ENCODE measurements at regions not wholly inside any gene's neighbourhood (a gene's known extent, or its start where the extent isn't known, plus 50 kb on each side); places are given as distances from the start of the nearest gene placed in this dataset.

DNA sequence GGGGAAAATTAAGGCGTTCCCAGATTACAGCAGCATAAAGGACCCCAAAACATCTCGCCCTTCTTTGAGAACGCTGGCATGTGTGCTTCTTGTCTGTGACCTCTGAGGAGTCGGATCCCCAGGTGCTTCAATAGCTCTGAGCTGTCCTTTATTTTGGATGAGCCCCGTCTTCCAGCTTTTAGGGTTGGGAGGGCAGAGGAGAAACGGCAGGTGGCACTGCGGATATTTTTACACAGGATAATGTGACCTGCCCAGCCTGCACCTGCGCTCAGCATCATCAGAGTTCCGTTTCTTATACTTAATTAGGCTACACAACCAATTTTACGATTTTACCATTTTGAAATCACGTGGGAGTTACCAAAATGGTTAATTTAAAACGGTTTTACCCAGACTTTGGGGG lies 147.7 kb upstream of the RPS6KA2 start (continued):
- TF ChIP-seq, protein P1, sequence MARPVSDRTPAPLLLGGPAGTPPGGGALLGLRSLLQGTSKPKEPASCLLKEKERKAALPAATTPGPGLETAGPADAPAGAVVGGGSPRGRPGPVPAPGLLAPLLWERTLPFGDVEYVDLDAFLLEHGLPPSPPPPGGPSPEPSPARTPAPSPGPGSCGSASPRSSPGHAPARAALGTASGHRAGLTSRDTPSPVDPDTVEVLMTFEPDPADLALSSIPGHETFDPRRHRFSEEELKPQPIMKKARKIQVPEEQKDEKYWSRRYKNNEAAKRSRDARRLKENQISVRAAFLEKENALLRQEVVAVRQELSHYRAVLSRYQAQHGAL (CRISPR knock-in tag; IDR thresholded peaks at IDR 0.05; ENCODE audit: not compliant biosample characterization) = no peak
- no peak for TF ChIP-seq ZFP37 (CRISPR knock-in tag; IDR thresholded peaks at IDR 0.05; ENCODE audit: borderline replicate concordance)

GRCh38 chr6:166774292-166774691 lies 147.2 kb upstream of the RPS6KA2 start:
- Histone ChIP-seq H3K4me2 (ENCODE audit: low read depth, low read length) (no peak overlapping the region), H3K36me3 (replicated peaks in 1 of 2; ENCODE audit: control insufficient read depth in 1 of 2, insufficient read depth in 2 of 2, low read length in 2 of 2) (no peaks in the 10 kb centered on the region), H3K79me2 (ENCODE audit: insufficient read depth, low read length) (no peaks in the 10 kb centered on the region), H3K27me3 (ENCODE audit: control insufficient read depth in 1 of 2, insufficient read depth in 2 of 2, low read length in 2 of 2) (peaks cover 0 to 69% of the 10 kb centered on the region in 2 experiments; a peak in 3 of 5 replicates), H3K9me3 (ENCODE audit: low read length) (no peaks in the 10 kb centered on the region), H3K9ac (ENCODE audit: insufficient read depth, low read depth, low read length) (no peak overlapping the region), H3K4me1 (ENCODE audit: insufficient read depth, low read length) (peaks cover 5% of the 10 kb centered on the region), H3K27ac (ENCODE audit: extremely low read length, insufficient read depth, low read length) (no peak overlapping the region), H3K4me3 (replicated peaks in 1 of 3; ENCODE audit: insufficient read depth in 1 of 3, low read depth in 2 of 3, low read length in 3 of 3) (no peak overlapping the region), H4K20me1 (ENCODE audit: insufficient read depth, low read length) (no peaks in the 10 kb centered on the region; the same call in 1 of the 2 replicates), H2AFZ (ENCODE audit: low read length) (no peak overlapping the region)
- FAIRE-seq (no peak), DNase-seq (ENCODE audit: low spot score) (no peak), ATAC-seq (no peak)
- in situ Hi-C loops (cut with HindIII; ENCODE audit: extremely low pct_ligation_motif_present, low pct_unique_long_range_greater_than_20kb) (no loop called here), intact Hi-C loops (cut with micrococcal nuclease; ENCODE audit: unreplicated experiment) (loop anchor here (5.0 kb wide), 1 partner anchor 1008 kb away; no protein-coding TSS in a partner anchor)
- POLR2A ChIA-PET = no interaction called here
- no TSS peak for BruUV-seq (replicated peaks)
- WGBS (ENCODE audit: low lambda C conversion rate) = 44% methylated on average over 8 of the region's 8 CpGs
- CTCF ChIA-PET (ENCODE audit: low intra/inter-chr PET ratio, low total read pairs) = interaction anchor here (1.1 kb wide), 1 partner anchor 368 kb away, joined by 5 read pairs; no protein-coding TSS in a partner anchor
- TF ChIP-seq FOXK1 (CRISPR knock-in tag; IDR thresholded peaks at IDR 0.05; ENCODE audit: borderline replicate concordance, low read depth) (no peak), RNF219 (CRISPR knock-in tag; IDR thresholded peaks at IDR 0.05) (no peak), HMG20A (CRISPR knock-in tag; IDR thresholded peaks at IDR 0.05; ENCODE audit: borderline replicate concordance) (no peak), ZNF646 (CRISPR knock-in tag; IDR thresholded peaks at IDR 0.05) (no peak), ZSCAN21 (CRISPR knock-in tag; IDR thresholded peaks at IDR 0.05; ENCODE audit: borderline replicate concordance) (no peak)
- TF ChIP-seq, protein P2, sequence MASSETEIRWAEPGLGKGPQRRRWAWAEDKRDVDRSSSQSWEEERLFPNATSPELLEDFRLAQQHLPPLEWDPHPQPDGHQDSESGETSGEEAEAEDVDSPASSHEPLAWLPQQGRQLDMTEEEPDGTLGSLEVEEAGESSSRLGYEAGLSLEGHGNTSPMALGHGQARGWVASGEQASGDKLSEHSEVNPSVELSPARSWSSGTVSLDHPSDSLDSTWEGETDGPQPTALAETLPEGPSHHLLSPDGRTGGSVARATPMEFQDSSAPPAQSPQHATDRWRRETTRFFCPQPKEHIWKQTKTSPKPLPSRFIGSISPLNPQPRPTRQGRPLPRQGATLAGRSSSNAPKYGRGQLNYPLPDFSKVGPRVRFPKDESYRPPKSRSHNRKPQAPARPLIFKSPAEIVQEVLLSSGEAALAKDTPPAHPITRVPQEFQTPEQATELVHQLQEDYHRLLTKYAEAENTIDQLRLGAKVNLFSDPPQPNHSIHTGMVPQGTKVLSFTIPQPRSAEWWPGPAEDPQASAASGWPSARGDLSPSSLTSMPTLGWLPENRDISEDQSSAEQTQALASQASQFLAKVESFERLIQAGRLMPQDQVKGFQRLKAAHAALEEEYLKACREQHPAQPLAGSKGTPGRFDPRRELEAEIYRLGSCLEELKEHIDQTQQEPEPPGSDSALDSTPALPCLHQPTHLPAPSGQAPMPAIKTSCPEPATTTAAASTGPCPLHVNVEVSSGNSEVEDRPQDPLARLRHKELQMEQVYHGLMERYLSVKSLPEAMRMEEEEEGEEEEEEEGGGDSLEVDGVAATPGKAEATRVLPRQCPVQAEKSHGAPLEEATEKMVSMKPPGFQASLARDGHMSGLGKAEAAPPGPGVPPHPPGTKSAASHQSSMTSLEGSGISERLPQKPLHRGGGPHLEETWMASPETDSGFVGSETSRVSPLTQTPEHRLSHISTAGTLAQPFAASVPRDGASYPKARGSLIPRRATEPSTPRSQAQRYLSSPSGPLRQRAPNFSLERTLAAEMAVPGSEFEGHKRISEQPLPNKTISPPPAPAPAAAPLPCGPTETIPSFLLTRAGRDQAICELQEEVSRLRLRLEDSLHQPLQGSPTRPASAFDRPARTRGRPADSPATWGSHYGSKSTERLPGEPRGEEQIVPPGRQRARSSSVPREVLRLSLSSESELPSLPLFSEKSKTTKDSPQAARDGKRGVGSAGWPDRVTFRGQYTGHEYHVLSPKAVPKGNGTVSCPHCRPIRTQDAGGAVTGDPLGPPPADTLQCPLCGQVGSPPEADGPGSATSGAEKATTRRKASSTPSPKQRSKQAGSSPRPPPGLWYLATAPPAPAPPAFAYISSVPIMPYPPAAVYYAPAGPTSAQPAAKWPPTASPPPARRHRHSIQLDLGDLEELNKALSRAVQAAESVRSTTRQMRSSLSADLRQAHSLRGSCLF (CRISPR knock-in tag; IDR thresholded peaks at IDR 0.05; ENCODE audit: borderline replicate concordance) = no peak

Data from HepG2 (cell line).